ENCODE measurements at regions not wholly inside any gene's neighbourhood (a gene's known extent, or its start where the extent isn't known, plus 50 kb on each side); places are given as distances from the start of the nearest gene placed in this dataset.

DNA sequence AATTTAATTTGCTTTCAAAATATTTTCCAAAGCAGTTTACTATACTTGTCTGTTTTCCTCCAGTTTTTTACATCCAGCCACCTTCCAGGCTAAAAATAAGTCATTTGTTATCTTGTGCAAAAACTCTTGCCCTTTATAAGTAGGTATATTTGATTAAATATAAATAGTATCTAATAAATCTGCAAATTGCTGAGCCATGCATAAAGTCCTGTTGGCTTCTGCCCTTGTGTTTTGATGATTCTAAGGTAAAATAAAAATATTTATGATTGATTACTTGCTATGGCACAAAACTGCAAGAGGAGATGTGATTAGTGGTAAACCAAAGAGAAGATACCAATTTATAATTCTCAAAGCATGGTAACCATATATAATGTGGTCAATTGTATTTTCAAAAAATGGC, 1026.7 kb downstream of the EPHA3 start:
- H4K5ac ChIP-seq (ENCODE audit: insufficient read length, low read depth, low read length), result no peak overlapping the region
- DNase-seq (ENCODE audit: low read depth in 1 of 2, low spot score in 2 of 2) (no peak), FAIRE-seq (no peak)
- H3K4ac ChIP-seq (replicated peaks; ENCODE audit: insufficient read length, low read depth, low read length), result no peak overlapping the region
- H3K79me1 ChIP-seq (ENCODE audit: low read depth, low read length), result no peaks in the 10 kb centered on the region
- H3K9me3 ChIP-seq (ENCODE audit: insufficient read depth in 2 of 2, low read depth in 1 of 2, low read length in 1 of 2), result no peaks in the 10 kb centered on the region
- no peak overlapping the region for H2BK20ac ChIP-seq (ENCODE audit: low read length)
- no peak overlapping the region for H4K8ac ChIP-seq (ENCODE audit: extremely low read depth, insufficient read depth, low read length)
- H3K56ac ChIP-seq (replicated peaks; ENCODE audit: insufficient read length, low read depth, low read length), result no peak overlapping the region
- no peak overlapping the region for H3K14ac ChIP-seq (ENCODE audit: insufficient read length)
- no peaks in the 10 kb centered on the region for H3K79me2 ChIP-seq (ENCODE audit: control insufficient read depth in 1 of 2, insufficient read depth in 2 of 2, low read length in 2 of 2)
- no peak overlapping the region for H4K91ac ChIP-seq (replicated peaks; ENCODE audit: insufficient read length, low read length)
- ChIA-PET POLR2A (ENCODE audit: partially characterized antibody) (no interaction called here), CTCF (ENCODE audit: partially characterized antibody) (interaction anchor here (0.7 kb wide), 1 partner anchor 417 kb away, joined by 3 read pairs; no protein-coding TSS in a partner anchor)
- no peak overlapping the region for H2BK120ac ChIP-seq (replicated peaks; ENCODE audit: low read depth, low read length)
- no peaks in the 10 kb centered on the region for H3K36me3 ChIP-seq (ENCODE audit: control insufficient read depth in 2 of 4, insufficient read depth in 4 of 4, low read length in 3 of 4)
- no peaks in the 10 kb centered on the region for H3K27me3 ChIP-seq (replicated peaks in 1 of 4; ENCODE audit: control insufficient read depth in 3 of 4, extremely low read depth in 1 of 4, insufficient read depth in 3 of 4, low read length in 3 of 4)
- TF ChIP-seq TCF12 (IDR thresholded peaks at IDR 0.05; ENCODE audit: low read depth, low read length) (no peak), CHD2 (IDR thresholded peaks at IDR 0.05; ENCODE audit: low read length) (no peak), CBX5 (IDR thresholded peaks at IDR 0.05; ENCODE audit: low read depth, low read length) (no peak), CHD1 (IDR thresholded peaks at IDR 0.05; ENCODE audit: low read depth, low read length) (no peak), CTBP2 (IDR thresholded peaks at IDR 0.05; ENCODE audit: borderline replicate concordance, insufficient read depth, insufficient read length, low read length) (no peak), KDM5A (IDR thresholded peaks at IDR 0.05; ENCODE audit: low read length) (no peak), RAD21 (IDR thresholded peaks at IDR 0.05 in 1 of 2, conservative IDR thresholded peaks at IDR 0.05 in 1 of 2; ENCODE audit: low read depth in 2 of 2, low read length in 2 of 2) (no peak), SP2 (IDR thresholded peaks at IDR 0.05; ENCODE audit: low read length) (no peak), ASH2L (IDR thresholded peaks at IDR 0.05; ENCODE audit: low read length) (no peak), YY1 (IDR thresholded peaks at IDR 0.05; ENCODE audit: low read depth, low read length) (no peak), PHF8 (conservative IDR thresholded peaks at IDR 0.05; ENCODE audit: low read depth, low read length) (no peak), EP300 (IDR thresholded peaks at IDR 0.05; ENCODE audit: borderline replicate concordance in 1 of 2, low read depth in 2 of 2, low read length in 2 of 2) (no peak), KDM1A (IDR thresholded peaks at IDR 0.05; ENCODE audit: borderline replicate concordance, low read length) (no peak), POLR2A (IDR thresholded peaks at IDR 0.05; ENCODE audit: control extremely low read depth in 1 of 2, low read depth in 2 of 2, low read length in 2 of 2) (no peak)
- TF ChIP-seq, protein P1, sequence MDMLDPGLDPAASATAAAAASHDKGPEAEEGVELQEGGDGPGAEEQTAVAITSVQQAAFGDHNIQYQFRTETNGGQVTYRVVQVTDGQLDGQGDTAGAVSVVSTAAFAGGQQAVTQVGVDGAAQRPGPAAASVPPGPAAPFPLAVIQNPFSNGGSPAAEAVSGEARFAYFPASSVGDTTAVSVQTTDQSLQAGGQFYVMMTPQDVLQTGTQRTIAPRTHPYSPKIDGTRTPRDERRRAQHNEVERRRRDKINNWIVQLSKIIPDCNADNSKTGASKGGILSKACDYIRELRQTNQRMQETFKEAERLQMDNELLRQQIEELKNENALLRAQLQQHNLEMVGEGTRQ (IDR thresholded peaks at IDR 0.05; ENCODE audit: low read length), result no peak
- no peak overlapping the region for H3K9ac ChIP-seq (replicated peaks in 1 of 4; ENCODE audit: extremely low read depth in 1 of 4, low read depth in 3 of 4, low read length in 3 of 4)
- no peak overlapping the region for H3K4me3 ChIP-seq (ENCODE audit: extremely low read depth in 1 of 4, insufficient read depth in 2 of 4, low read depth in 3 of 4, low read length in 4 of 4)
- H3K4me2 ChIP-seq (ENCODE audit: insufficient read depth in 1 of 2, low read depth in 2 of 2, low read length in 2 of 2), result no peak overlapping the region
- no peaks in the 10 kb centered on the region for H4K20me1 ChIP-seq (replicated peaks in 1 of 2; ENCODE audit: control insufficient read depth in 1 of 2, insufficient read depth in 2 of 2, low read length in 2 of 2)
- no peak overlapping the region for H3K18ac ChIP-seq (ENCODE audit: extremely low read depth, low read length)
- no peak overlapping the region for H2BK12ac ChIP-seq (ENCODE audit: low read depth, low read length)
- H2BK5ac ChIP-seq (ENCODE audit: low read depth, low read length), result no peak overlapping the region
- no peaks in the 10 kb centered on the region for H3K23me2 ChIP-seq (ENCODE audit: low read depth, low read length)
- H2AK5ac ChIP-seq (ENCODE audit: low read depth, low read length), result no peak overlapping the region
- H2AFZ ChIP-seq (ENCODE audit: low read length), result no peak overlapping the region
- H2BK15ac ChIP-seq (ENCODE audit: low read length), result no peak overlapping the region
- H3K23ac ChIP-seq (ENCODE audit: insufficient read length), result no peak overlapping the region
- no peaks in the 10 kb centered on the region for H3K4me1 ChIP-seq (replicated peaks in 1 of 4; ENCODE audit: control insufficient read depth in 3 of 4, insufficient read depth in 4 of 4, low read length in 3 of 4)
- no peak overlapping the region for H3K27ac ChIP-seq (ENCODE audit: low read depth, low read length)

Data from H1 (cell line).